Psoas muscle (tissue), 7 donors: ENCODE measurements at regions not wholly inside any gene's neighbourhood (a gene's known extent, or its start where the extent isn't known, plus 50 kb on each side); places are given as distances from the start of the nearest gene placed in this dataset.

Experiments
- ATAC-seq, 4 donors: fragments of 200-7000 bp; cut with Tn5 transposase; one replicate each; pipeline ENCODE4 v1.9.1; 2020; ENCODE audit warnings: moderate library complexity in 3 of 4, mild to moderate bottlenecking in 2 of 4
- DNase-seq, 2 donors: peaks; one replicate each; pipeline ENCODE4 v3.0.0-alpha.2; 2020
- H3K27ac ChIP-seq: fragments of 200-600 bp; one replicate; pipeline ENCODE4 v1.8.0; 2022
- H3K27me3 ChIP-seq, 3 donors: fragments of 200-600 bp in 1 of 3; one replicate each; pipeline versions ENCODE4 v1.6.1 to v1.8.0; 2013 to 2022; ENCODE audit warnings: low read length in 2 of 3, mild to moderate bottlenecking in 2 of 3, moderate library complexity in 1 of 3; ENCODE audit not compliant: insufficient read depth in 3 of 3
- H3K36me3 ChIP-seq, 2 donors: fragments of 200-600 bp in 1 of 2; one replicate each; pipeline versions ENCODE4 v1.6.1 to v1.8.0; 2013 to 2022; ENCODE audit warnings: low read depth in 1 of 2, mild to moderate bottlenecking in 1 of 2, moderate library complexity in 1 of 2; ENCODE audit not compliant: insufficient read depth in 1 of 2
- H3K4me1 ChIP-seq: fragments of 200-600 bp; one replicate; pipeline ENCODE4 v1.8.0; 2022
- H3K4me3 ChIP-seq: fragments of 200-600 bp; one replicate; pipeline ENCODE4 v1.8.0; 2022; ENCODE audit warnings: mild to moderate bottlenecking
- H3K9me3 ChIP-seq: fragments of 200-600 bp; one replicate; pipeline ENCODE4 v1.8.0; 2022
- WGBS, 3 donors: extraction: QIAGEN DNeasy Blood & Tissue Kit; methylation state at CpG; one replicate each; pipeline versions ENCODE4 v1.1.6 to v1.1.7; 2013; 5-methylcytosine and 5-hydroxymethylcytosine counted together
- intact Hi-C, 2 donors: fragments of 100-400 bp; cut with DNase I; formaldehyde crosslinking; loops; one replicate each; pipeline versions ENCODE4 v1.11.0 to v1.14.2; 2022
- TF ChIP-seq, protein P1 (sequence below): fragments of 200-600 bp; IDR thresholded peaks from one replicate; pipeline ENCODE4 v1.8.0; 2022; ENCODE audit warnings: antibody characterized with exemption
- donor health status: healthy with polysubstance abuse.
- donor health status: DM: no; HTN: no; CAD: no; lungs with moderate emphysema.
- donor health status: Bipolar disorder and iron deficiency.
- donor health status: healthy.
- donor health status: DM: yes; HTN: yes; CAD: no.
- donor health status: DM: no; HTN: no; CAD: no.
- donor health status: DM: yes; HTN: yes; CAD: no.

DNA sequence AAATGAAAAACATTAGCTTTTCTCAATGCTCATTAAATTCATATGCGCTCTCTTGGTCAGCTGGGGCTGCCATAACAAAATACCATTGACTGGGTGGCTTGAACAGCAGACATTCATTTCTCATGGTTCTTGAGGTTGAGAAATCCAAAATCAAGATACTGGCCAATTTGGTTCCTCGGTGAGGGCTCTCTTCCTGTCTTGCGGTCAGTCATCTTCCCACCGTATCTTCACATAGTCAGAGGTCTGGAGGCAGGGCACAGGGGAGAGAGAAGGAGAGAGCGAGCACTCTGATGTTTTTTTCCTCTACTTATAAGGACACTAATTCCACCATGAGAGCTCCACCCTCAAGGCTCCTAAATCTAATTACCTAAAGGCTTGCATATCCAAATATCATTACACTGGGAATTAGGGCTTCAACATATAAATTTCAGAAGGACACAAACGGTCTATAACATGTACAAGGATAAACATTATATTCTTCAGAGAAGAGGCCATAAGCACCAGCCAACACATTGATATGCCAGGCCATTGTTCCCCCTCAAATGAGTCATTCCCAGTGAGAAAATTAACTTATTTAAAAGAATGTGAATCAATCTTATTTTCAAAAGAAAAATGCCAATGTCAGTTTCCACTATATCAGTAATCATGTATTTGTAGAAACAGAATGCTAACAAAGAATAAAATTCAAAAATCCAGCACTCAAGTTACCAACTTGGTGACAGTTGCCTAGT is 152.2 kb downstream of the BTG1 start:
- Histone ChIP-seq H3K36me3 (no peaks in the 10 kb centered on the region), H3K27ac (no peak overlapping the region), H3K27me3 (no peaks in the 10 kb centered on the region), H3K4me3 (no peak overlapping the region), H3K4me1 (no peaks in the 10 kb centered on the region), H3K9me3 (no peaks in the 10 kb centered on the region)
- intact Hi-C loops, result loop anchor here in 1 of 2 donors (10.0 kb wide), 1 partner anchor 61 kb away; no protein-coding TSS in a partner anchor
- 91 to 94% (median 93%) methylated on average over 6 of the region's 6 CpGs for WGBS, 3 donors
- TF ChIP-seq, protein P1, sequence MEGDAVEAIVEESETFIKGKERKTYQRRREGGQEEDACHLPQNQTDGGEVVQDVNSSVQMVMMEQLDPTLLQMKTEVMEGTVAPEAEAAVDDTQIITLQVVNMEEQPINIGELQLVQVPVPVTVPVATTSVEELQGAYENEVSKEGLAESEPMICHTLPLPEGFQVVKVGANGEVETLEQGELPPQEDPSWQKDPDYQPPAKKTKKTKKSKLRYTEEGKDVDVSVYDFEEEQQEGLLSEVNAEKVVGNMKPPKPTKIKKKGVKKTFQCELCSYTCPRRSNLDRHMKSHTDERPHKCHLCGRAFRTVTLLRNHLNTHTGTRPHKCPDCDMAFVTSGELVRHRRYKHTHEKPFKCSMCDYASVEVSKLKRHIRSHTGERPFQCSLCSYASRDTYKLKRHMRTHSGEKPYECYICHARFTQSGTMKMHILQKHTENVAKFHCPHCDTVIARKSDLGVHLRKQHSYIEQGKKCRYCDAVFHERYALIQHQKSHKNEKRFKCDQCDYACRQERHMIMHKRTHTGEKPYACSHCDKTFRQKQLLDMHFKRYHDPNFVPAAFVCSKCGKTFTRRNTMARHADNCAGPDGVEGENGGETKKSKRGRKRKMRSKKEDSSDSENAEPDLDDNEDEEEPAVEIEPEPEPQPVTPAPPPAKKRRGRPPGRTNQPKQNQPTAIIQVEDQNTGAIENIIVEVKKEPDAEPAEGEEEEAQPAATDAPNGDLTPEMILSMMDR, result no peak
- ATAC-seq, result no peak
- no peak for DNase-seq

DNA sequence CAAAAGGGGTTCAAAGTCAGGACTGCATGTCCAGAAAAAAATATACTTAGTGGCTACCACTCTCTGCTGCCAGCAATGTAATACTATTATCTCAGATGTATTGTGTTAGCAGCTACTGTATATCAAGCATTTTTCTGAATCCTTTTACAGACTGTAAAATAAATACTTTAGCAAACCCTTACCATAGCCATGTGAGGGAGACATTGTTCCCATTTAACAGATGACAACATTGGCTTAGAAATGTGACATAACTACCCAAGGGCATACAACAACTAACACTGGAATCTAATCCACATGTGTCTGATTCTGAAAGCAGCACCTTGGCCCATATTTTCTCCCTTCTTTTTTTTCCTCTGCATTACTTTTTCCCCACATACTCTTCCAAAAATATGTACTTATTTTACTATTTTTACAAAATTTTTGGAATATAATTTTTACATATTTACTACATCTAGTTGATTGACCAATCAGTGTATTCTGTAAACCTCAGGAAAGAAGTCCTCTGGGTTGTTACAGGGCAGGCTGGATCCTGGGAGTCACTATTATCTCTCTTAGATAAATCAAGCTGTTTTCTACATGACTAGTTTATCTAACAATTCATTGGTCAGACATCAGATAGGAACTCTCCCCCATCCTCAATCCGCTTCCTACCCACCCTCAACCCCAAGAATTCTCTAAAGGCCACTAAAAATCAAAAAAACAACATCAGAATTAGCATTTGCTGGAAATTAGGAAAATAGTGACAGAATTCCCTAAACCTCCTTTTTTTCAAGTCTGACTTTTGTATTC is 154.1 kb downstream of the BTG1 start:
- 0 to 94% (median 93%) methylated on average over 1 of the region's 1 CpG for WGBS, 3 donors
- Histone ChIP-seq H3K9me3 (no peaks in the 10 kb centered on the region), H3K4me1 (no peaks in the 10 kb centered on the region), H3K27ac (no peak overlapping the region), H3K36me3 (no peaks in the 10 kb centered on the region), H3K27me3 (no peaks in the 10 kb centered on the region), H3K4me3 (no peak overlapping the region)
- intact Hi-C loops, result loop anchor here in 1 of 2 donors (10.0 kb wide), 1 partner anchor 63 kb away; no protein-coding TSS in a partner anchor
- TF ChIP-seq, protein P1, result no peak
- DNase-seq (no peak), ATAC-seq (no peak)

DNA sequence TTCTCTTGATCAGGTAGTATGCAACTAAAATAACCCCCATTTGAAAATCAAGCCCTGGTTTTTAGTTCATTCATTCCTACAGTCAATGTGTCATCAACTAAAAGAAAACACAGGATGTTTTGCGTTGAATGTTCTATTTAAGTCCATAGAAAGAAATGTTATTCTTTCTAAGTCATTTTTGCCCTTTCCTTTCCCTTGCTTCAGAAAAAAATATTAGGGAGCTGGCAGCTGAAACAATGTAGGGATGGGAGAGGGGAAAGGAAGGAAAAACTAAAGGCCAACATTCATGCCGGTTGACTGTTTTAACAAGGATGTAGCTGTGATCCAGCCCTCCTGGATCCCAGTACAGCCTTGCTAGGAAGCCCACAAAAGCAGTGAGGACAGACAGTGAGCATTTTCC is 155.1 kb downstream of the BTG1 start:
- no peaks in the 10 kb centered on the region for H3K9me3 ChIP-seq

DNA sequence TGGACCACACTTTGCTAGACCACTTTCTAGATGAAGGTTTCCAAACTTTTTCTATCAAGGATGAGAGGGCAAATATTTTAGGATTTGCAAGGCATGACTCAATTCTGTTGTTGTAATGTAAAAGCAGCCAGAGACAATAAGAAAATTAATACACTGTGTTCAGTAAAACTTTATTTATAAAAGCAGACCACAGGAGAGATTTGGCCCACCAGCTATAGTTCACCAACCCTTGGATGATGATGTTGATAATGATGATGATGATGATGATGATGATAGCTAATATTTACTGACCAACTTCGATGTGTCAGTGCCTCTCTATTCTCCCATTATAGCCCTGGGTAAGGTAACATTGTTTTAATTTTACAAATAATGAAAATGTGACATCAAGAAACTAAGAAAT is 156.5 kb downstream of the BTG1 start:
- Histone ChIP-seq H3K36me3 (no peaks in the 10 kb centered on the region), H3K9me3 (no peaks in the 10 kb centered on the region), H3K4me3 (no peak overlapping the region), H3K4me1 (no peaks in the 10 kb centered on the region), H3K27me3 (no peaks in the 10 kb centered on the region), H3K27ac (no peak overlapping the region)
- TF ChIP-seq, protein P1, result no peak
- ATAC-seq, result no peak
- 88 to 91% (median 89%) methylated on average over 1 of the region's 1 CpG for WGBS, 3 donors
- intact Hi-C loops, result no loop called here
- no peak for DNase-seq

More for the DNA sequence above, 155.1 kb downstream of the BTG1 start:
- Histone ChIP-seq H3K36me3 (no peaks in the 10 kb centered on the region), H3K27me3 (no peaks in the 10 kb centered on the region), H3K4me1 (no peaks in the 10 kb centered on the region), H3K27ac (no peak overlapping the region), H3K4me3 (no peak overlapping the region)
- ATAC-seq (no peak), DNase-seq (no peak)
- intact Hi-C loops, result loop anchor here in 1 of 2 donors (10.0 kb wide), 1 partner anchor 64 kb away; no protein-coding TSS in a partner anchor
- 54 to 68% (median 60%) methylated on average over 2 of the region's 2 CpGs for WGBS, 3 donors
- TF ChIP-seq, protein P1, result no peak
